ENCODE measurements at regions not wholly inside any gene's neighbourhood (a gene's known extent, or its start where the extent isn't known, plus 50 kb on each side); places are given as distances from the start of the nearest gene placed in this dataset.

GRCh38 chr7:47142169-47142866, 439.6 kb downstream of the TNS3 start:
- DNase-seq: no peak

GRCh38 chr7:47132471-47132870, 449.4 kb downstream of the TNS3 start:
- no peaks in the 10 kb centered on the region for H3K4me1 ChIP-seq
- no peaks in the 10 kb centered on the region for H3K36me3 ChIP-seq
- H3K27me3 ChIP-seq: peaks cover 5% of the 10 kb centered on the region; the same call in 1 of the 2 replicates
- DNase-seq: no peak
- TF ChIP-seq CTCF (IDR thresholded peaks at IDR 0.05; ENCODE audit: low read depth, low read length): no peak
- no peak overlapping the region for H3K4me3 ChIP-seq (ENCODE audit: low read depth, low read length)
- H3K9me3 ChIP-seq: no peaks in the 10 kb centered on the region

More at GRCh38 chr7:47142169-47142866, 439.6 kb downstream of the TNS3 start:
- no peak for TF ChIP-seq CTCF (IDR thresholded peaks at IDR 0.05; ENCODE audit: low read depth, low read length)
- Histone ChIP-seq H3K36me3 (no peaks in the 10 kb centered on the region), H3K4me3 (ENCODE audit: low read depth, low read length) (no peak overlapping the region), H3K4me1 (no peaks in the 10 kb centered on the region), H3K27me3 (no peaks in the 10 kb centered on the region; the same call in 1 of the 2 replicates), H3K9me3 (no peaks in the 10 kb centered on the region)

DNA sequence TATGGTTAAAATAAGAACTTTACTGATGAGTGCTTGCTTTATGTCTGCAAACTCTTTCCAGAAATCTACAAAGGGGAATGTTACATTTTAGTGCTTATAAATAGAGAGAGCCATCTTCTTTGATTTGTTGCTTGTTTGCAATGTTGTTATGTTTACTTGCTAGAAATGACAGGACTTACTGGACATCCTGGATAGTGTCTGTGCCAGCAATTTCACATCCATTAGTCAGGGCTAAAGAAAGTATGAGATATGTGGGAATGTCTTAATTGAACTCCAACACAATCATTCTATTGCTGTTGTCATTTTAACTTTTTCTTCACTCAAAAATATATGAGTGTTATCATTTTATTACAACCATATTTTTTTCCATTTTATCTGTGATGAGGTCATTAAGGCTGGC, 453.2 kb downstream of the TNS3 start:
- TF ChIP-seq CTCF (IDR thresholded peaks at IDR 0.05; ENCODE audit: low read depth, low read length): no peak
- DNase-seq: no peak
- no peak overlapping the region for H3K4me3 ChIP-seq (ENCODE audit: low read depth, low read length)
- no peaks in the 10 kb centered on the region for H3K9me3 ChIP-seq
- H3K27me3 ChIP-seq: peaks cover 5% of the 10 kb centered on the region; the same call in 1 of the 2 replicates
- H3K4me1 ChIP-seq: no peaks in the 10 kb centered on the region
- H3K36me3 ChIP-seq: no peaks in the 10 kb centered on the region

DNA sequence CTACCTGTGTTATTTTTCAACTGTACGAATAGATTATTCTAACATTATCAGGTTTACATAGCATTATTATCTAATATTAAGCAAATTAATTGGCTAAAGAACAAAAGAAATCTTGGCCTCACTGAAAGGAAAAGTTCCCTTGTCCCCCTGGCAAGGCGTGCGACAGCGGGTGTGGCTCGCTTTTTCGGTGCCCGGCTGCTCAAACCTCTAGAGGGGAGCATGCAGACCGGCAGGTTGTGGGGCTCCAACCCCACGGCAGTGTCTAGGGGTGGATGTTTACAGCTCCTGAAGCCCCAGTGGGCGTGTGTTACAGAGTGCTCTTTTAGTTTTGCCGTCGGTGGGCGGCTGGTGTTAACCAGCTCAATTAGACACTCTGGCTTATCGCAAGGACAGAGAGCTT, 456.4 kb downstream of the TNS3 start:
- TF ChIP-seq CTCF (IDR thresholded peaks at IDR 0.05; ENCODE audit: low read depth, low read length): no peak
- no peak for DNase-seq
- H3K27me3 ChIP-seq: no peaks in the 10 kb centered on the region

DNA sequence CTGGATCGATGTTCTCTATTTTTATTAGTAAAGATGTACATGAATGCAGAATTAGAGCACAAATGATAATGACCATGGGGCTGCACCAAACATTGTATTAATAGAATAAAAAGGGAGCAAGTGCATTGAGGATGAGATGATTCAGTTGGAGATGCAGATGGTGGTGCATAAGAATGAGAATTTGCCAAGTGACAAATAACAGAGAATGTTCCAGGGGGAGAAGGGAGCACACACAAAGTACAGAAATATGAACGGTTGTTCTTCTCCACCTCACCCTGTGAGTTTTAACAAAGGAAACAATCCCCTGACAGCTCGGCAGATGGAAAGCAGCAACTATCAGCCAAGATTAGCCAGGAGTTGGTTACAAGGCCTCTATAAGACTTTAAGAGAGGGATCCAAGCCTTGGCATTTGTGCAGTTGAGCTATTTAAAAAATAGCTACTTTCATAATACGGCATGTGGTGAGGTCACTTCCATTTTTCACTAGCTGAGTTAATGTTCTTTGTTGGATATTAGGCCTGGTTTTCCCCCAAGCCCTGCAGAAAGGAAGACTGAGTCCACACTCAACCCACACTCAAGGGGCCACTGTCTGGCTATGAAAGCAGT, 462.5 kb downstream of the TNS3 start:
- no peaks in the 10 kb centered on the region for H3K36me3 ChIP-seq
- no peak overlapping the region for H3K4me3 ChIP-seq (ENCODE audit: low read depth, low read length)
- no peak for TF ChIP-seq CTCF (IDR thresholded peaks at IDR 0.05; ENCODE audit: low read depth, low read length)
- no peaks in the 10 kb centered on the region for H3K4me1 ChIP-seq
- DNase-seq: no peak
- H3K9me3 ChIP-seq: no peaks in the 10 kb centered on the region
- H3K27me3 ChIP-seq: no peaks in the 10 kb centered on the region

More for the DNA sequence above, 456.4 kb downstream of the TNS3 start:
- no peaks in the 10 kb centered on the region for H3K9me3 ChIP-seq
- H3K4me1 ChIP-seq: no peaks in the 10 kb centered on the region
- no peaks in the 10 kb centered on the region for H3K36me3 ChIP-seq
- H3K4me3 ChIP-seq (ENCODE audit: low read depth, low read length): no peak overlapping the region

- H3K27me3 ChIP-seq: no peaks in the 10 kb centered on the region
- H3K36me3 ChIP-seq: no peaks in the 10 kb centered on the region
- no peak for TF ChIP-seq CTCF (IDR thresholded peaks at IDR 0.05; ENCODE audit: low read depth, low read length)
- no peak overlapping the region for H3K4me3 ChIP-seq (ENCODE audit: low read depth, low read length)
- no peak for DNase-seq
- no peaks in the 10 kb centered on the region for H3K4me1 ChIP-seq
- no peaks in the 10 kb centered on the region for H3K9me3 ChIP-seq
Observed at GRCh38 chr7:47104206-47104549, 477.7 kb downstream of the TNS3 start.

Data from BE2C (cell line).